Type B pancreatic cell (in vitro differentiated cells): ENCODE measurements at regions not wholly inside any gene's neighbourhood (a gene's known extent, or its start where the extent isn't known, plus 50 kb on each side); places are given as distances from the start of the nearest gene placed in this dataset.
"Not testable (repeated sequence)": the region's sequence is repeated elsewhere in the genome, so short reads cannot be mapped to it uniquely, and the experiment has no call there.

Experiments used
- DNase-seq: peaks from one replicate; pipeline ENCODE4 v3.0.0; 2021; ENCODE audit warnings: mixed read lengths; ENCODE audit not compliant: unreplicated experiment; ENCODE audit errors: extremely low spot score
- H3K27ac Mint-ChIP-seq: 2 replicates; pipeline ENCODE4 v1.8.0; 2021; ENCODE audit warnings: mild to moderate bottlenecking, mixed read lengths
- H3K27me3 Mint-ChIP-seq: 2 replicates; pipeline ENCODE4 v1.8.0; 2021; ENCODE audit warnings: mixed read lengths
- H3K36me3 Mint-ChIP-seq: 2 replicates; pipeline ENCODE4 v1.8.0; 2021; ENCODE audit warnings: mixed read lengths
- H3K4me1 Mint-ChIP-seq: one replicate; pipeline ENCODE4 v1.8.0; 2021; ENCODE audit warnings: mixed read lengths; ENCODE audit not compliant: unreplicated experiment
- H3K4me3 Mint-ChIP-seq: 2 replicates; pipeline ENCODE4 v1.8.0; 2021; ENCODE audit warnings: mild to moderate bottlenecking, mixed read lengths
- H3K9me3 Mint-ChIP-seq: 2 replicates; pipeline ENCODE4 v1.8.0; 2021; ENCODE audit warnings: mixed read lengths
- TF ChIP-seq, protein P1 (sequence below): fragments of 200-600 bp; sonication (generic); conservative IDR thresholded peaks from 2 replicates; pipeline ENCODE4 v1.5.0; 2021; ENCODE audit warnings: antibody characterized with exemption, mild to moderate bottlenecking

DNA sequence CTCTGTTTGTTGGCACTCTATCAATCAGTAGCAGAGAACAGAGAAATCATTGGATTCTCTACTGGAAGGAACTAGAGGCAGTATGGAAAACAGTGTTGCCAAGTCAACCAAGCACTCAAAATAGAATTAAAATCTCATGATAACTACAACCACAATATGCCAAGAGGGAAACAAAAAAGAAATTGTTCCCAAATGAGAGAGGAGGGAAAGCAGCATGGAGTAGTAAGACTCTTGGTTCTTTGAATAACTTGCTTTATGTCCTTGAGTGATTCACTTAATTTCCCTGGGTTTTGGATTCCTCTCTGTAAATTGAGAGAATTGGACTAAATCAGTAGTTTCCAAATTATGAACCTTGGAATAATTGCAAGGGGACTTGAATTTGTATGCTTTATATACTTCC, 285.5 kb upstream of the ANKRD50 start:
- no peak overlapping the region for H3K27ac Mint-ChIP-seq
- TF ChIP-seq, protein P1, sequence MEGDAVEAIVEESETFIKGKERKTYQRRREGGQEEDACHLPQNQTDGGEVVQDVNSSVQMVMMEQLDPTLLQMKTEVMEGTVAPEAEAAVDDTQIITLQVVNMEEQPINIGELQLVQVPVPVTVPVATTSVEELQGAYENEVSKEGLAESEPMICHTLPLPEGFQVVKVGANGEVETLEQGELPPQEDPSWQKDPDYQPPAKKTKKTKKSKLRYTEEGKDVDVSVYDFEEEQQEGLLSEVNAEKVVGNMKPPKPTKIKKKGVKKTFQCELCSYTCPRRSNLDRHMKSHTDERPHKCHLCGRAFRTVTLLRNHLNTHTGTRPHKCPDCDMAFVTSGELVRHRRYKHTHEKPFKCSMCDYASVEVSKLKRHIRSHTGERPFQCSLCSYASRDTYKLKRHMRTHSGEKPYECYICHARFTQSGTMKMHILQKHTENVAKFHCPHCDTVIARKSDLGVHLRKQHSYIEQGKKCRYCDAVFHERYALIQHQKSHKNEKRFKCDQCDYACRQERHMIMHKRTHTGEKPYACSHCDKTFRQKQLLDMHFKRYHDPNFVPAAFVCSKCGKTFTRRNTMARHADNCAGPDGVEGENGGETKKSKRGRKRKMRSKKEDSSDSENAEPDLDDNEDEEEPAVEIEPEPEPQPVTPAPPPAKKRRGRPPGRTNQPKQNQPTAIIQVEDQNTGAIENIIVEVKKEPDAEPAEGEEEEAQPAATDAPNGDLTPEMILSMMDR: no peak
- H3K9me3 Mint-ChIP-seq: peaks cover 5% of the 10 kb centered on the region

DNA sequence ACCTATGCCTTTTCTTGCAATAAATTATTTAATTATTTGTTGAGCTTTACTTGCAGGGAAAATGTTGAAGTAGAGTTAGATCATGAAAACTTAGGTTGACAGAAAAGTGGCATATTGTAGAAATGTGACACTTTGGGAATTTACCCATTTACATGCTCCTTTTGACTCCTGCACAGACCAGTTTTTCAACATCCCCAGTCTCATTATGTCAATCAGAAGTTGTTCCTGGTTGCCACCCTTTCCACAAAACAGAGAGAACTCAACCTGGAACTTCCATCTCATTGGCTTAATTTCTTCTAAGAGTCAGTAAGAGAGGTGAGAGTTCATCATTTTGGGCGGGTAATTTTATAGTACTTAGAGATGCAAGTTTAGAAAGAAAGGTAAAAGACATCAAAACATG, 284.6 kb upstream of the ANKRD50 start:
- no peaks in the 10 kb centered on the region for H3K36me3 Mint-ChIP-seq
- TF ChIP-seq, protein P1: no peak
- H3K27ac Mint-ChIP-seq: peak overlapping the region; percentile 20
- H3K4me1 Mint-ChIP-seq: peaks cover 6% of the 10 kb centered on the region
- H3K27me3 Mint-ChIP-seq: no peaks in the 10 kb centered on the region
- DNase-seq: no peak
- H3K9me3 Mint-ChIP-seq: peaks cover 5% of the 10 kb centered on the region
- no peak overlapping the region for H3K4me3 Mint-ChIP-seq

More for the DNA sequence above, 285.5 kb upstream of the ANKRD50 start:
- DNase-seq: no peak
- H3K27me3 Mint-ChIP-seq: no peaks in the 10 kb centered on the region
- peaks cover 6% of the 10 kb centered on the region for H3K4me1 Mint-ChIP-seq
- H3K4me3 Mint-ChIP-seq: no peak overlapping the region
- H3K36me3 Mint-ChIP-seq: no peaks in the 10 kb centered on the region

DNA sequence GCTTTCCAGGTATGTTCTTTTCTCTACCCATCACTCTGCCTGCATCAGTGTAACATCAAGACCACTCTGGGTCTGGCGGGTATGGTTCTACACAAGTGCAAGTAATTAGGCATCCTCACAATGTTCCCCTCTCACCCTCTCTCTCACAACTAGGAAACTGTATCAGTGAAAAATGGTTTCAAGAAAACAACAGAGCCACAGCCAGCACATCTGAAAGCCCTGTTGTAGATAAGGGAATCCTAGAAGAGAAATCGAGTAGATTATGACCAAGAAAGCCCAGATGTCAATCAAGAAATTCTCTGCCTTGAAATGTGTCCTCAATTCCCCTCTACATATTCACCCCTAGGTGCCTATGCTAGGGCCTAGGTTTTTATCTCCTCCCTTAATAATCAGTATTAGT, 281.3 kb upstream of the ANKRD50 start:
- Mint-ChIP-seq H3K4me1 (peaks cover 6% of the 10 kb centered on the region), H3K4me3 (no peak overlapping the region), H3K27me3 (no peaks in the 10 kb centered on the region), H3K27ac (no peak overlapping the region), H3K9me3 (peaks cover 5% of the 10 kb centered on the region), H3K36me3 (no peaks in the 10 kb centered on the region)
- DNase-seq: no peak
- TF ChIP-seq, protein P1: no peak

DNA sequence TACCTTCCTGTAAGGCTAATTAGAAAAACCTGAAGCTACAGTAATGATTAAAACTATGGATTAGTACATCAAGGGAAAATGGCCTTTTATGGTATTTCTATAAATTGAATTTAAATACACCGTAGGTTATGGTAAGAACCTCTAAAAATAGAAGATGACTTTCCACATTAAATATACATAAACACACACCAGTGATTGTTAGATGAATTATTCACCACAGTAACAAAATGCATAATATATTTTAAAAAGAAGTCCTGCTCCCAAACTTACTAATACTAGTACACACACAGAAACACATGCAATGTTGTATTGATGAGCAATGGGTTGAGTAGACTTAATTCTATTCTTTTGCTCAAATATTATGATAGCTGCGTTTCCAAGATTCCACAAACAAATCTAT, 277.9 kb upstream of the ANKRD50 start:
- H3K27ac Mint-ChIP-seq: no peak overlapping the region
- no peaks in the 10 kb centered on the region for H3K4me1 Mint-ChIP-seq
- H3K9me3 Mint-ChIP-seq: no peaks in the 10 kb centered on the region
- no peak overlapping the region for H3K4me3 Mint-ChIP-seq
- TF ChIP-seq, protein P1: no peak
- DNase-seq: no peak
- no peaks in the 10 kb centered on the region for H3K27me3 Mint-ChIP-seq
- no peaks in the 10 kb centered on the region for H3K36me3 Mint-ChIP-seq

DNA sequence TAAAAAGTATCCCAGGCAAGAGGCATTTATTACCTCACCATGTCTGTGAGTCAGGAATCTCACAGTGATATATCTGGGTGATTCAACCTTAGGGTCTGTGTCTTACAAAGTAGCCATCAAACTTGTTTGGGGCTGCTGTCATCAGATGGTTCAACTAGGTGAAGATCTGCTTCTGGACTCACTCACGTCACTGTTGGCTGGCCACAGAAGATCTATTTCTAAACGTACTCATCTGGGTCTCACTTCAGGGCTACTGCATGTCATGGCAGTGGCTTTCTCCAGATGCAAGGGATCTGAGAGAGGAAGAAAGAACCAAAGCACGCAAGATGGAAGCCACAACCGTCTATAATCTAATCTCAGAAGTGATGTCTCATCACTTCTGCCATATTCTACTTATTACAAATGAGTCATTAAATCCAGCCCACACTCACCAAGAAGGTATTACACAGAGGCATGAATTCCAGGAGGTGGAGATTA, 267.8 kb upstream of the ANKRD50 start:
- TF ChIP-seq, protein P1: no peak
- Mint-ChIP-seq H3K4me3 (no peak overlapping the region), H3K27me3 (no peaks in the 10 kb centered on the region)

DNA sequence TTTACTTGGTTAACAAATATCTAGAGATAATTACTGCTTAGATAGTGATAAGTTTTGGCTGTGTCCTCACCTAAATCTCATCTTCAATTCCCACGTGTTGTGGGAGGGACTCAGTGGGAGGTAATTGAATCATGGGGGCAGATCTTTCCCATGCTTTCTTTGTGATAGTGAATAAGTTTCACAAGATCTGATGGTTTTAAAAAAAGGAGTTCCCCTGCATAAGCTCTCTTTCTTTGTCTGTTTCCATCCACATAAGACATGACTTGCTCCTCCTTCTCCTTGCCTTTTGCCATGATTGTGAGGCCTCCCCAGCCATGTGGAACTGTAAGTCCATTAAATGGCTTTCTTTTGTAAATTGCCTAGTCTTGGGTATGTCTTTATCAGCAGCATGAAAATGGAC, 266.0 kb upstream of the ANKRD50 start:
- DNase-seq, H3K36me3 Mint-ChIP-seq, H3K4me1 Mint-ChIP-seq, H3K4me3 Mint-ChIP-seq, H3K27me3 Mint-ChIP-seq, H3K9me3 Mint-ChIP-seq, H3K27ac Mint-ChIP-seq: not testable (repeated sequence)

More for the DNA sequence above, 267.8 kb upstream of the ANKRD50 start:
- Mint-ChIP-seq H3K27ac (no peak overlapping the region), H3K36me3 (no peaks in the 10 kb centered on the region), H3K4me1 (no peaks in the 10 kb centered on the region), H3K9me3 (no peaks in the 10 kb centered on the region)
- DNase-seq: no peak
